Hepatic stellate cell (primary cell): ENCODE measurements at regions not wholly inside any gene's neighbourhood (a gene's known extent, or its start where the extent isn't known, plus 50 kb on each side); places are given as distances from the start of the nearest gene placed in this dataset.

Experiments used
- DNase-seq: peaks from one replicate; pipeline ENCODE4 v3.0.0; 2011; ENCODE audit warnings: low spot score

GRCh38 chr15:69577397-69577796, 124.8 kb downstream of the RPLP1 start:
- no peak for DNase-seq

GRCh38 chr15:69578252-69578651, 125.6 kb downstream of the RPLP1 start:
- no peak for DNase-seq

GRCh38 chr15:69578787-69579583, 126.4 kb downstream of the RPLP1 start:
- DNase-seq: no peak

DNA sequence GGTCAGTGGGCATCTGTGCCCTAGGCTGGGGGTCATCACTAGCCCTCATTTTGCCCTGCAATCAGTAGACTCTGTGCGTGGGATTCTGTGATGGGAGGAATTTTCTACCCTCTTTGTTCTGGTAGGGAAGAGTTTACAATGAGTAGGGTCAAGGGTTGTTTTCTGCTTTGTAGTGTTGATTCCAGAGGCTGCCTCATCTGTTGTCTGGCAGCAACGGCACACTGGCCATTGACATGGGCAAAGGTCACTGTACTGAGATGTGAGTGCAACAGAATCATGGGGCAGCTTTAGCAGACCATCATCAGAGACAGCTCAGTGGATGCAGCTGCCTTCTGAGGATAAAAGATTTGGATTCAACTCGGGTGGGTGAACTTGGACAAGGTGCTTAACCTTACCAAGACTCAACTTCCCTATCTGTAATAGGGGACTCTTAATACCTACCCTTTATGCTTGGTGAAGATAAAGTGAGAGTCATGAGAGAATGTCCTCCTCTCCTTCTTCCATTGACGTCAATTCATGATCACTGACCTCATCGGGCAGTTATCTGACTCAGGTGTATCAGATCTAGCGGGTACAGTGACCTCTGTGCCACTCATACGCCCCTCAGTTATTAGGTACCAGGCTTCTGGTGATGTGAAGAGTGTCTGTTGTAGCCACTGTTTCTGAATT, 127.5 kb downstream of the RPLP1 start:
- no peak for DNase-seq

GRCh38 chr15:69583626-69584025, 131.0 kb downstream of the RPLP1 start:
- DNase-seq: no peak

- no peak for DNase-seq
Observed at GRCh38 chr15:69585937-69586336, 133.3 kb downstream of the RPLP1 start.

DNA sequence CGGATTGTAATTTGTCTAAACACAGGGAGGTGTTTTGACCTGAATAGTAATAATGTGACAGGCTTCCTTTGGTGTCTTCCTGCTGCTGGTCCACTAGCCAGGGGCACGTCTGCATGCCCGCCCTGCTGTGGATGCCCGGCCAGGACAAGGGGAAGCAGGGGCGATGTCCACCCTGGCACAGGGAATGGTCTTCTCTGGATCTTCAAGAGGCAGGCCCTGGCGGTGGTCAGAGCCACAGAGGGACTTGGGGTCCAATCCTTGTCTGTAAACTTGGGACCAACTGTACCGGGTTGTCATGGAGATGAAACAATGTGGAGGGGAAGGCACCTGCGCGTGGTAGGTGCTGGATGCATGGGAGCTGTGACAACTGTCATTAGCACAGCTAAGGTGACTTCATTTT, 134.1 kb downstream of the RPLP1 start:
- no peak for DNase-seq

DNA sequence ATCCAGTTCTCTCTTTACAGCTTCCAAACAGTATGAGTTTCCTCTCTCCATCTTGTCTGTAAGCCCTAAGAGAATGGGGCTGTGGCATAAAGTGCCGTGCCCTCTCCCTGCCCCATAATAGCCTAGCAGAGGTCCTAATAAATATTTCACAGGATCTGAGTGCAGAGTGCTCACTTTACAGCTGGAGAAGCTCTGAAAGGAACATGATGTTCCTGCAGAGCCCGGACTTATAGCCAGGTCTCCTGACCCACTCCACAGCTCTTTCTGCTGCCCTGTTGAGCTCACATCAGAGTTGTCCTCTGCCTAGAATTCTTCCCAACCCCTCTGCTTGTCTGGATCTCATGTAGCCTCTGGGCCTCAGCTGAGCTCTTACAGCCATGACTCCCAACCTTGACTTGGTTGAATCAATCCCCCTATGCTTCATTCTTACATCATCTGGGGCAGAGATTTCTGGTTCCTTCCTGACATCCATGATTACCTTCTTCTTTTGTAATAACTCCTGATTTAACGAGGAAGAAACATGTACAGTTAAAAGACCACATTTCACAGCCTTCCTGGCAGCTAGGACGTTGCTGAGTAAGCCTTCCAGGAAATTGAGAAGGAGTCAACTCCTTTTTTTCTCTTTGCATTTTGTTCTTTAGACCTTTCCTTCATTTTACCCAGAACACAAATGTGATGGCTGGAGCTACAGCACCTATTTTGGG, 135.3 kb downstream of the RPLP1 start:
- no peak for DNase-seq

- no peak for DNase-seq
Observed at GRCh38 chr15:69590201-69590710, 137.6 kb downstream of the RPLP1 start.

DNA sequence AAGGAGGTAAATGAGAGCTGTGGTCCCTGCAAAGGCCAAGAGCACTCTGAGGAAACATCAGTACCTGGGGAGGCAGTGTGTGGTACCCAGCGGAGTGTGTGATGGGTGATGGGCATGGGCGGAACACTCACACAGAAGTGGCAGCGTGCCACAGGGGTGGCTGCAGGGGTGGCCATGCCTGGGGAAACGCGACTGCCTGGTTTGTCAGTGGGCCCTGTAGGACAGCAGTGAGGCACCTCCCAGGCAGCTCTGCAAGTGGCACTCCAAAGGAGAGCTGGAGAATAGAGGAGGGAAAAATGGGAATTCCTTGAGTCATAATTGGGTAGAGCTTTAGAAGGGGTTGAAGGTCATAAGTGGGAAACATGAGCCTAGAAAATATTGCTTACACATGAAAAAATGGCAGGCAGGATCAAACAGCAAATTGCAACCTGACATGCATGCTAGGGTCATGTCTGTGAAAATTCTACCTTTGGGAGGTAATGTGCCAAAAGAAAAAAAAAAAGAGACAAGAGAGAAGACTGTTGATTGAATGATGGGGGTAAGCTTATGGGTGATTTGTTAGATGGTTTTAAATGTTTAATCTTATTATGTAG, 138.4 kb downstream of the RPLP1 start:
- no peak for DNase-seq

- DNase-seq: no peak
Observed at GRCh38 chr15:69591905-69592508, 139.4 kb downstream of the RPLP1 start.

GRCh38 chr15:69592954-69593353, 140.3 kb downstream of the RPLP1 start:
- DNase-seq: no peak

DNA sequence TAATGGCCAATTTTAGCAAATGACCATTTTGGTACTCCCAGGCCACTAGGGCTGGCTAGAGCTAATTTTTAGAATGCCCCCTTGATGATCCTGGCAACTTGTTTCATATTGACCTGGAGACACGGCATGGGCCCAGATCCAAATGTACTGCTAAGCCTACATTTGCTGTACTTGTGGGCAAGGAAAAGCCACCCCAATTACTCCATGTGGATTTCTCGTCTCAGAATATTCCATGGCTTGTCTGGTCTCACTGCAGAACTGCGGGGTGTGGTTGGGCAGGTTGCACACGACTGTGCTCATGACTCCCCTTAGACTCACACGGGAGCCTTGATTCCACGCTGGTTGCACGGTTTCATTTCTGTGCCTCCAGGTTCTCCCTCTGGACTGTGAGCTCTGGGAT, 140.9 kb downstream of the RPLP1 start:
- no peak for DNase-seq

DNA sequence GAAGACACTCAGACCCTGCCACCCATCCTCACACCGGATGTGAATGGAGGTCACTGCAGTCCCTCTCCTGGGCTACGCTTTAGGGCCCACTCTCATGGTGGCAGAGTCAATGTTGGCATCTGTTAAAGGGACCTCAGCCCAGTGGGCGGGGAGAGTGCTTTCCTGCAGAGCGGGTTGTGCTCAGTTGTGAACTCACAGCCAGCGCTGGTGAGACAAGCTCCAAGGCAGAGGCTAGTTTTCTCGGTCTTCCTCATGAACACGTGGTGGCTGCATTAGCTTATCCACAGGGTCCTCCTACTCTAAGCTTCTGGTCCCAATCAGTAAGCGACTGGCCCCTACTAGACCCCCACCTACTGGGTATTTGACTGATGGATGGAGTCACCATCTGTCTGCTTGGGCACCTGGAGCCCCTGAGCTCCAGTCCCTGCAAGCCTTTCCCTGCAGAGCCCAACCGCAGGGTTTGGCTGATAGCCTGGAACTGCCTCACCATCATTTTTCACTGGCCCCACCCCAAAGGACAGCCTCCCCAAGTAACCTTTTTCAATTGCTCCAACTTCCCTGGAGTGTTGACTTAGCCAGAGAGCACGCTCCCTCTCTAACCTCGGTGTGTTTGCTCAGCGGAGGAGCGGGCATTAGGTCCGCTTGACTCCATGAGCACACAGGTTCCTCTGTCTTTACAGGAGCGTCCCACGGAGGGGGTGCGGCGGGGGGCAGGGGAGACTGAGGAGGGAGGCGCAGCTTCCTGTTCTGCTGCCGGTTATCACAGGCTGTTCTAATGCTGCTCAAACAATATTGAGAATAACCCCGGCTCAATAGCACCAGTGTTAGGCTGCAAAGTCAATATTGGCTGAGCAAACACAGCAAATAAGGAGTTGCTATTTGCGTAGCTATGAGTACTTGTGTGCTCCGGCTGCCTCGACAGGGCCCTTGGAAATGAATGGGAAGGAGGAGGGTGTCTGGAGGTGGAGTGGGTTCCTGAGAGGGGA, 141.7 kb downstream of the RPLP1 start:
- peak; percentile 19 for DNase-seq

- no peak for DNase-seq
Observed at GRCh38 chr15:69595009-69595791, 142.6 kb downstream of the RPLP1 start.

DNA sequence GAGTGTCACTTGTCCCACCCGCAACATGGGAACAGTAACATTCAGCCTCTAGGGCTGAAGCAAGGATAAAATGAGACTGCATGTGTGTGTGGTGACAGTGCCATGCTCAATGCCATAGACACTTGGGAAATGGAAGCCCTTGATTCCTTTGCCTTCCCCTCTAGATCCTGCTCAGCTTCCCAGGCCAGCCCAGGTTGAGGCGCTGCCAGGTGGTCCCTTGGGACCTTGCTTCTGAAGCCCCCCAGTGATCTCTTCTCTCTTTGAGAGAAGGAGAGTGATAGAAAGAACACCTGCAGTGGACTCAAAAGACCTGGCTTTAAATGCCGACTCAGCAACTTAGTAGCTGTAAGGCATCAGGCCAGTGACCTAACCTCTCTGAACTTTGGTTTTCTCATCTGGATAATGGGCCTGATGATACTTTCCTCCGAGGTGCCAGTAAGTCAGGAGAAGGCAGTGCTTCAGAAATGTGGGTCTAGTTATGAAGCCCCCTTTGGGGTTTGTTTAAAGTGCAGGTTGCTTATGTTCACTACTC, 144.5 kb downstream of the RPLP1 start:
- no peak for DNase-seq

GRCh38 chr15:69599271-69599670, 146.7 kb downstream of the RPLP1 start:
- no peak for DNase-seq

DNA sequence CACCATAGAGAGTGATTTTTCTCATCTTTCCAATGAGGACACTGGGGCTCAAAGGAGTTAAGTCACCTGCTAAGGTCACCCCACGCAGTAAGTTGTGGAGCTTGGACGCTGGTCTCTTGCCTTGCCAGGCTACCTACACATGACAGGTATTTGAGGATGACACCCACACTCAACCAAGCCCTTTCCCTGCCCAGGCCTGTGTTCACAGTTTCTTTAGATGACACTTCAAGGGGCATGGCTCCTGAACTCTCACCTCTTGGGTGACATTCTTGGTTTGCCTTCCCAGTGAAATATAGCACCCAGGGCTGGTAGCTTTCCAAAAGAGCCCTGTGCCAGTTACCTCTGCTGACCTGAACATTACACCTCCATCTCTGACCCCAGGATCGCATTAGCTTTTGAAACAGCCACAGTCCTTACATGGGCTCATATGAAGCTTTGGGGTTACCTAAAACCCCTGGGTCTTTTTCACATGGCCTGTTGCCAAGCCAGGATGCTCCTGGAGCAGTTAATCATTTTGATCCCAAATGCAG, 148.0 kb downstream of the RPLP1 start:
- DNase-seq: no peak

DNA sequence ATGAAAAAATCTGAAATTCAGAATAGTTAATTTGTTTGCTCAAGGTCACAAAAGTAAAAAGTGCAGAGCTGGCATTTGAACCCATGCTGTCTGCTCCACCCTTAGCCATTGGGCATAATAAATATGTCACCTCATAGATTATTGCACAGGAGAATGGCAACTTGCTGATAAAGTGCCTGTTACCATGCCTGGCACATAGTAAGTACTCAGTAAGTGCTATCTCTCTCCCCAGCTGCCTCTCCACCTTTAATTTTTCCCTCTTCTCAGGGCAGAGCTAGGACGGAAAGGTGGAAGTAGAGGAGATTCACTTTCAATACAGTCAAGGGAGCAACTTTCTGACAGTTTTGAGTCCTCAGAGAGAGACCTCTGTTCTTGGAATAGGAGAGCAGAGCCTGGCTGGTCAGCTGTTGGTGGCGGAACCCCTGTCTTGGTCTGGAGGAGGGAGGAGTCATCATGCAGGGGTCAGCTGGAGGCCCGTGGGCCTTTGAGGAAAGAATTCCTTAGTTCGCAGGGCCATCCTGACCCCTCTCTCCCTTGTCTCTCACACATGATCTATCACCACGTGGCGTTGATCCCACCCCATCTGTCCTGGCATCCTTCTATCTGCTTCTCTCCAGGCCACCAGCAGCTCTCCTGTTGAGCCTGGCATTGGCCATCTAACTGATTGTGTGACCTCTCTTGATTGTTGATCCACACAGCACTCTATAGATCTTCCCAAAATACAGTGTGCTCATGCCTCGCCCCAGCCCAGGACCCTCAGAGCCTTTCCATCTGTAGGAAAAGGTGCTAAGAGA, 149.3 kb downstream of the RPLP1 start:
- no peak for DNase-seq
